A172 (cell line): ENCODE measurements at regions not wholly inside any gene's neighbourhood (a gene's known extent, or its start where the extent isn't known, plus 50 kb on each side); places are given as distances from the start of the nearest gene placed in this dataset.
"Not testable (repeated sequence)": the region's sequence is repeated elsewhere in the genome, so short reads cannot be mapped to it uniquely, and the experiment has no call there.

Experiments
- DNase-seq: peaks from one replicate; pipeline ENCODE4 v3.0.0-alpha.2; 2015; ENCODE audit warnings: low spot score

GRCh38 chr4:159006202-159006601 is 96.7 kb upstream of the RAPGEF2 start:
- DNase-seq, result peak; percentile 92

DNA sequence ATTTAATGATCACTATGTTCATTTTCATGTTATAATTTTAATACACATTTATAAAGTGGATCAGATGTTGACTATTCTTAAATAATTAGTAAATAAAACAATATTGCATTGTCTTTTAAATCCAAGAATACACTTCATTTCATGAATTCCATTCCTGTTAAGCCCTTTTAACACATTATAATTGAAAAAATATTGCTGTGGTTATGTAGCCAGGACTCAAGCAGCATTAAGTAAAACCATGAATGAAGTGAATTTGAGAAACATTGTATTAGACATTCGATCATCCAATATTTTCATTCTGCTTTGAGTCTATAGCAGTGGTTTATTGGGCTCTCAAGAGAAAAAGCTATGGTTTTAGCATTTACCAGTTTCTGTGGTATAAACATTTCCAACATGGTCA is 94.2 kb upstream of the RAPGEF2 start:
- no peak for DNase-seq

GRCh38 chr4:159009521-159009920 is 93.4 kb upstream of the RAPGEF2 start:
- DNase-seq, result no peak

- no peak for DNase-seq
Observed at GRCh38 chr4:159010100-159010499, 92.8 kb upstream of the RAPGEF2 start.

DNA sequence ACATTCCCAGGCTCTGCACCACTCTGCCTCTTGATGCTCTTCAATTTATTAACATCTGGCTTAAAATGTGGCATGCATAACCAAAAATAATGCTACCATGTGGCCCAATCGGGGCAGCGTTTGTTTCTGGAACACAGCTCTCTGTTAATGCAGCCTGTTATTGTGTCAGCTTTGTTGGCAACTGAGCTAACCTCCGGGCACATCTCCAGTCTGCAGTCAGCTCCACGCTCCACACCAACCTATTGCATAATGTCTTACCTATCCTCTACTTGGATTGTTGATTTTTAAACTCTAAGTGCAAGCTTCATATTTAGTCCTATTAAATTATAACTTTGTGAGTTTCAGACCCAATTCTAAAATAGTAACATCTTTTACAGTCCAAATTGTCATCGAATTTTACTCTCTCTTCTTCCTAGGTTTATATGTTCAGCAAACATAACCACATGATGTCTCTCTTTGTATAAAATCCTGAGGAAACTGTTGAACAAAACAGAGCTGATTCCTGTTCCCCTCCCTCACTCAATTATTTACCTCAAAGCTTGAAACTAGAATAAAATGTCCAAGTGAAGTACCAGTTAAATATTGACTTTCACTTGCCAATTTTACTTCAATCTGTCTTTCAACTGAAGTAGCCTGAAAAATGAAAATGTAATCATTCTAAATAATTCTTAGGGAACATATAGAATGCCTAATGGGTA is 92.2 kb upstream of the RAPGEF2 start:
- peak; percentile 13 for DNase-seq

GRCh38 chr4:159012381-159012780 is 90.5 kb upstream of the RAPGEF2 start:
- peak; percentile 25 for DNase-seq

DNA sequence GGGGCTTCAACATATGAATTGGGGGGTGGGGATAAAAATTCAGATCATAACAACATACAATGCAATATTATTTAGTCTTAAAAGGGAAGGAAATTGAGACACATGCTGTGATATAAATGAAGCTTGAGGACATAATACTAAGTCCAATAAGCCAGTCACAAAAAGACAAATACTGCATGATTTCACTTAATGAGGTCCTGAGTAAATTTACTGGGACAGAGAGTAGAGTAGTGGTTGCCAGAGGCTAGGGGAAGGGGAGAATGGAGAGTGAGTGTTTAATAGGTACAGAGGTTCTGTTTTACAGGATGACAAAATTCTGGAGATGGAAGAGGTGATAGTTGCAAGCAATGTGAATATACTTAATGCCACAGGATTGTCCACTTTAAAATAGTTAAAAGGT is 89.2 kb upstream of the RAPGEF2 start:
- DNase-seq, result no peak

DNA sequence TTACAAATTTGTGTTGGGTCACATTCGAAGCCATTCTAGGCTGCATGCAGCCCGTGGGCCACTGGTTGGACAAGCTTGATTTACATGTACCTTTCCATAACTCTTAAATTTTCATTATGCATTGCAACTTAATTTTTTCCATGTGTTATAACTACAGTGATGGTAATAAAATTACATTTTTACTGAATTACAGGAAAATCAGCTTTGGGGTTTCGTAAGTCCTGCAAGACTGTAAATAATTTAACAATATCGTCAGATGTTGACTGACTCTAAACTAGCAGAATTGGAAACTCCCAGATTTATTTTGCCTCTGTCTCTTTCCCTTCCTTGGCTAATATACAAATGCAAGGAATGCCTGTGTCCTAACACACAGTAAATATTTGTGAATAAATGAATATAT is 88.0 kb upstream of the RAPGEF2 start:
- DNase-seq, result no peak

- DNase-seq, result peak; percentile 16
Observed at GRCh38 chr4:159015841-159016240, 87.0 kb upstream of the RAPGEF2 start.

DNA sequence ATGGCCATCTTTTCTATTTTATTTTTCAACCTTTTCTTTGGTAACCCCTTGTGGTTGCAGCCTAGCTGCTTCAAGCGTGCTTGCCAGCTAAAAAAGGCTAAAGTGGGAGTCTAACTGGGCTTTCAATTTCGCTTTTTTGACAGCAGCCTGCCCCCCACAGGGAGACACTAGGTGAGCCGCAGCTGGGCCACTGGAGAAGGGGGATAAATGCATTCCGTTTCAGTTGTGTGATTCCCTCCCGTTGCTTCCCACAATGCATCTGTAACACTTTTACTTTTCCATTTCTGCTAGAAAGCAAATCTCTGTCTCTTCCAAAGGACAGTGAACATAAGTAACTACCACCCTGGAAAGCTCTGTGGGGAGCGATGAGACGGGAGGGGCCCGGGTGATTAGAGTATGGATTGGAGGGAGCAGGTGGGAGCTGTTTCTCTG is 86.3 kb upstream of the RAPGEF2 start:
- DNase-seq, result peak; percentile 31

DNA sequence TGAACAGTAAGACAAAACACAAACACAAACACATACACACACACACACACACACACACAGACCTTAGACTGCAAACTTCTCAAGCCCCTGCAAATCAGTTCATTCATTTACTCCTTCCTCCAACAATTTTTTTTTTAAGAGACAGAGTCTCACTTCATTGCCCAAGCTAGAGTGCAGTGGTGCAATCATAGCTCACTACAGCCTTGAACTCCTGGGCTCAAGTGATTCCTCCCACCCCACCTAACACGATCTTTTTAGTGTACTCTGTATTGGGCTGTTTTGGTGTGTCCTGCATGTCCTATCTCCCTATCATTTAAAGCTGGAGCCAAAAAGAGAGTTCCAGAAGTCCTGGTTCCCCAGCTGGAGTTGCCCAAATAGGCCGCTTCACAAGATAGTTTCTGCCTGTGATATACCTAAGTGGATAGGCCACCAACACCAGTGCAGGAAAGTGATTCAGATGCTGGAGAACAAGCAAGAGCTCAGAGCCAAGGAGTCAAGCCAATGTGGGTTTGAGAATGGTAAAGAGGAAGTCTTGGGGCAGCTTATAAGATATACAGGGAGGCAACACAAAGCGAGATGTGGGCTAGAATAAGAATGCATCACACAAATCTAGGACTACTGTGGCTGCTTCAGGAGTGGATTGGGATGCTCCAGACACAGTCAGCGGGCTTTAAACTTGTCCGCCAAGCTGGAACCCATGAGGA is 85.4 kb upstream of the RAPGEF2 start:
- DNase-seq, result no peak

GRCh38 chr4:159018062-159018629 is 84.7 kb upstream of the RAPGEF2 start:
- no peak for DNase-seq

GRCh38 chr4:159019356-159019755 is 83.5 kb upstream of the RAPGEF2 start:
- DNase-seq, result no peak

- DNase-seq, result no peak
Observed at GRCh38 chr4:159021597-159022385, 81.1 kb upstream of the RAPGEF2 start.

GRCh38 chr4:159023741-159024140 is 79.1 kb upstream of the RAPGEF2 start:
- DNase-seq, result no peak

DNA sequence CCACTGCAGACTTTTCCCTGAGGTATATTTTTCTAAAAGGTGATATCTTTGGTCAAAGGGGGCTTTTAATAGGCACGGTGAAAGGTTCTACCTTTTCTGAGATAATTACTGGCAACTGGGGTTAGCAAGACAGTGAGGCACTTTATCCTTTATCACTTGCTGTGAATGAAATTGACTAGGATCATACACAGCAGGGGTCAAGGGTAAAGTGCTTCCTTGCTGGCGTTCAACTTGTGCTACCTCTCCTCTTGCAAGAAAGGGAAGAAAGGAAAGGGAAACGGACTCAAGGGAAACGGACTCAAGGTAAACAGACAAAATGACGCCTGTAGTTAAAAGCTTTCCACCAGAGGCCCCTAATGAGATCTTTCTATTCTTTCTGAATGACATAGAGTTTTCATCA is 78.6 kb upstream of the RAPGEF2 start:
- DNase-seq, result no peak

GRCh38 chr4:159024828-159025227 is 78.1 kb upstream of the RAPGEF2 start:
- DNase-seq, result no peak

GRCh38 chr4:159026329-159026728 is 76.5 kb upstream of the RAPGEF2 start:
- no peak for DNase-seq

GRCh38 chr4:159027535-159027934 is 75.3 kb upstream of the RAPGEF2 start:
- no peak for DNase-seq

- no peak for DNase-seq
Observed at GRCh38 chr4:159029481-159029880, 73.4 kb upstream of the RAPGEF2 start.

DNA sequence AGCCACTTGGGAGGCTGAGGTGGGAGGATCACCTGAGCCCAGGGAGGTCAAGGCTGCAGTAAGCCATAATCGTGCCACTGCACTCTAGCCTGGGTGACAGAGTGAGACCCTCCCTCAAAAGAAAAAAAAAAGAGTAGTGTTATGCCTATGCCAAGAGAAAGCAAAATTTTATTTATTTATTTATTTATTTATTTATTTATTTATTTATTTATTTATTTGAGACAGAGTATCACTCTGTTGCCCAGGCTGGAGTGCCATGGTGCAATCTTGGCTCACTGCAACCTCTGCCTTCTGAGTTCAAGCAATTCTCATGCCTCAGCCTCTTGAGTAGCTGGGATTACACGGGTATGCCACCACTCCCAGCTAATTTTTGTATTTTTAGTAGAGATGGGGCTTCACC is 72.6 kb upstream of the RAPGEF2 start:
- DNase-seq, result not testable (repeated sequence)

GRCh38 chr4:159035570-159035969 is 67.3 kb upstream of the RAPGEF2 start:
- no peak for DNase-seq
